ENCODE measurements at regions not wholly inside any gene's neighbourhood (a gene's known extent, or its start where the extent isn't known, plus 50 kb on each side); places are given as distances from the start of the nearest gene placed in this dataset.
"Not testable (repeated sequence)": the region's sequence is repeated elsewhere in the genome, so short reads cannot be mapped to it uniquely, and the experiment has no call there.

DNA sequence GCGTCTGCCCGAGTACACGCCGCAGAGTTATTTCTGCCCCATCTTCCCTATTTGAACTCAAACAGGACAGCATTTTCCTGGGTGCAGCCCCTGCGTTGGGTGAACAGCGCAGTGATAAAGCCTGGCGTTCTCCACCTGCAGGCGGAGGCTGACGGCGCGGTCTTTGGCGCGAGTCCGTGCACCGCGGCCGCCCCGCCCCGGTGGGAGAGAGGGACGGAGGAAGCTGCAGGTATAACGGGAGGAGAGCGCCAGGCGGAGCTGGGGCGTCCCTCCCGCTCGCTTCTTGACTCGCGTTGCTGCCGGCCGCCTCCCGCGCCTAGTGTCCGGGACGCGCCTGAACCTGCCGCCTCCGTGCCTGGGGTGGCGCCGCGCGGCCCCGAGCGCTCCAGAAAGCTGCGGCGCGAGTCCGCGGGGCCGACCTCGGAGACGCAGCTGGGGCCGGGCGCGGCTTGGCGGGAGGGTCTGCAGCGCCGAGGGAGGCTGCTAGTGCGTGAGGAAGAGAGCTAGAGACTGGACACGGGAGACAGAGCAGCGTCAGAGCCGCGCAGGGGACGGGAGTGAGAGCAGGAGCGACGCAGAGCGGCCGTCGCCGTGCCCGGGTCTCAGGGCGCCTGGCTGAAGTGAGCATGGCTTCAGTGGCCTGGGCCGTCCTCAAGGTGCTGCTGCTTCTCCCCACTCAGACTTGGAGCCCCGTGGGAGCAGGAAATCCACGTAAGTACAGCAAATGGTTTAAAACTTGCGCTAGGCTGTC, 140.7 kb downstream of the SPATA31A7 start:
- peak overlapping the region; percentile 32 for H3K4me3 ChIP-seq
- H3K4me1 ChIP-seq; in situ Hi-C loops (cut with MboI; ENCODE audit: low sequenced_read_pairs); H3K27me3 ChIP-seq (ENCODE audit: low read depth); H3K9me3 ChIP-seq; H3K36me3 ChIP-seq (replicated peaks): not testable (repeated sequence)
- DNase-seq (ENCODE audit: low spot score in 2 of 2) = peak in 1 of 2 experiments; percentile 66

DNA sequence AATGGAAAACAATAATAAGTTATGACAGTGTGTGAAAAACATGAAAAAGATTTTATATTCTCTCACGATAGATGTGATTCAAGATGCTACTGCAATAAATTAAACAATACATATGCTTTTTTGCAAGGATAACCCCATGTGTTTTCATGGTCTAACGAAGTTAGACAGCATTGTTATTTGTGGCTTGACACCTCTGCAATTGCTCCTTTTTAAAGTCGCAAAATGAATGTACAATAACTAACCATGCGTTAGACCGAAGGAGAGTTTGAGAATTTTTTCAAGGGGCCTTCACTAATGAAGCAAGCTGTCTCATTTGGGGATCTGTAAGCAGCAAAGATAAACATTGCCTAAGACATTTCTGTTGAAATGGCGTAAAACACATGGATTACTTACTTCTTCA, 167.1 kb downstream of the SPATA31A7 start:
- in situ Hi-C loops (cut with MboI; ENCODE audit: low sequenced_read_pairs); H3K36me3 ChIP-seq (replicated peaks); H3K4me1 ChIP-seq; H3K4me3 ChIP-seq; H3K27me3 ChIP-seq (ENCODE audit: low read depth); DNase-seq (ENCODE audit: low spot score in 2 of 2); H3K9me3 ChIP-seq: not testable (repeated sequence)

DNA sequence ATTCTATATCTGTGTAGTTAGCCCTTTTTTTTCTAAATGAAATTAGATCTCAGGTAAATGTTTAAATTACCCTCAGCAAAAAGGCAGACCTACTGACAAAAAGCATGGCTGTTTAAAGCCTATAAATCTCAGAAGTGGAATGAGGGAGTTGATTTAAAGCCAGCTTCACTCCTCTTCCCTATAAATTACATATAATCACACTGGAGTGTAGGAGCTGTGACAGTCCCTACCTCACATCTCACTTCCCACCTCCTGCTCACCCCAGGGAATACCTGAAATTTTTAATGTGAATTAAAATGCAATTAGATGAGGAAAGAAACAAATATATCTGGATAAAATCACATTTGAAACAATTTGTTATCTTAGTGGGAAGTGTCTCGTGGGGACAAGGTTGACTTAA, 184.6 kb downstream of the SPATA31A7 start:
- H3K4me1 ChIP-seq; H3K4me3 ChIP-seq; DNase-seq (ENCODE audit: low spot score in 2 of 2); in situ Hi-C loops (cut with MboI; ENCODE audit: low sequenced_read_pairs); H3K27me3 ChIP-seq (ENCODE audit: low read depth); H3K36me3 ChIP-seq (replicated peaks); H3K9me3 ChIP-seq: not testable (repeated sequence)

DNA sequence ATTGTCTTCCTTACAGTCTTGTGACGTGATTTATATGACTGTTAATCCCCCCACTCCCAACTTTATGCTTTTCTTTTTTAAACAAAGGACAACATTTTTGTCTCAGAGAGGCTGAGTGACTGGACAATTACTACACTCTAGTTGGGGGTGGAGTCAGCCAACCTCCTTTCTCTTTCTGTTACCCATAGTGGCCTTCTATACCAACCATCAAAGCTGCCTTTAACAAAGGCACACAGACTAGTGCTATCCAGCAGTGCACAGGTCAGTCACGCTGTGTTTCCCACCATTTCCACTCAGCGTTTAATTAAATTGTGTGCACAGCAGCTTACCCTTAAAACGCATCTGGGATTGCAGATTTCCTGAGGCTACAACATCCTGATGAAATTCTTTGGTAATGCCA, 186.3 kb downstream of the SPATA31A7 start:
- DNase-seq (ENCODE audit: low spot score in 2 of 2); H3K27me3 ChIP-seq (ENCODE audit: low read depth); H3K4me3 ChIP-seq; in situ Hi-C loops (cut with MboI; ENCODE audit: low sequenced_read_pairs); H3K9me3 ChIP-seq; H3K4me1 ChIP-seq; H3K36me3 ChIP-seq (replicated peaks): not testable (repeated sequence)

DNA sequence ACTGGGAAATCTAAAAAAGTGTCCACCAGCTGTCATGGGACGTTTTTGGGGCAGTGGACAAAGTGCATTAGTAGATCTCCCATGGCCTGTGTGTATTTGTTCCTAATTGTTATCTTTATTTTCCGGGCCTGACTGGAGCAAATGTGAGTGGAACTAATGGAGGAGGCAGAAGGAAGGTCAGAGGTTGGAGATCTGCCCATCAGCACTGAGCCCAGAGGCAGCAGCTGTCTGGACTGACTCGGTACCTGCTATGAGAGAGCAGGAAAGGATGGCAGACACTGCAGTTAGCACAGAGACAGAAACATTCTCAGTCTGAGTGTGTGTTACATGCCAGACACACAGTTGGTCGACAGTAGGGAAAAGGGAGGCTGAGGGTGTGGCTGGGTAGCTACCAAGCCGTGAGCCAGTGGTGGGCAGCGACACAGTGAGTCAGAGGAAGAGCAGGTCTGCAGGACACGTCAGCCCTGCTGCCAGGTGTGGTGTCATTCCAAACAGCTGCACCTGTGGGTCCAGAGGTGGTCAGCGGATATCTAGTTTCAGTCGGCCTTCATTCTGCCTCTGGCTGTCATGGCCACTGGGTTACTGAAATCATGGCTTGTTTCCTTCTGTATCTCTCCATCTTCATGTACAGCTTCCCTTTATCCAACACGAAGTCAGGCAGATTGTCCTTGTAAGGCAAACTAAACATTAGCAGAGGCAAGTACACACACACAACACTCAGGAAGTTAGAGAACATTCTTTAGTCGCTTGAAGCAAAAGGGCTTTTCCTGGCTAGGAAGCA, 196.4 kb downstream of the SPATA31A7 start:
- in situ Hi-C loops (cut with MboI; ENCODE audit: low sequenced_read_pairs); H3K4me3 ChIP-seq; H3K4me1 ChIP-seq; H3K9me3 ChIP-seq; H3K36me3 ChIP-seq (replicated peaks); DNase-seq (ENCODE audit: low spot score in 2 of 2); H3K27me3 ChIP-seq (ENCODE audit: low read depth): not testable (repeated sequence)

DNA sequence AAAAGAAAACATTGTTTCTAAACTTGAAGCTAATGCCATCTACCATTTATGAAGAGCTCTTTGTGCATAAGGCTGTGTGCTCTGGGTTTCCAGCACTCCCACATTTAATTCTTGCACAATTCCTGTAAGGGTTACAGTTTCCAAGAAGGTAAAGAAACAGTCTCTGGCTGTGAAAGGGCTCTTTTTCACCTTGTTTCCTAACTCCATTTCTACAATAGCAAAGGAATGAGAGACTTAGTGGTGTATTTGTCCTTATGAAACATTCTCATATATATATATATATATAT, 196.9 kb downstream of the SPATA31A7 start:
- H3K4me3 ChIP-seq; H3K36me3 ChIP-seq (replicated peaks); H3K27me3 ChIP-seq (ENCODE audit: low read depth); H3K9me3 ChIP-seq; H3K4me1 ChIP-seq; in situ Hi-C loops (cut with MboI; ENCODE audit: low sequenced_read_pairs); DNase-seq (ENCODE audit: low spot score in 2 of 2): not testable (repeated sequence)

DNA sequence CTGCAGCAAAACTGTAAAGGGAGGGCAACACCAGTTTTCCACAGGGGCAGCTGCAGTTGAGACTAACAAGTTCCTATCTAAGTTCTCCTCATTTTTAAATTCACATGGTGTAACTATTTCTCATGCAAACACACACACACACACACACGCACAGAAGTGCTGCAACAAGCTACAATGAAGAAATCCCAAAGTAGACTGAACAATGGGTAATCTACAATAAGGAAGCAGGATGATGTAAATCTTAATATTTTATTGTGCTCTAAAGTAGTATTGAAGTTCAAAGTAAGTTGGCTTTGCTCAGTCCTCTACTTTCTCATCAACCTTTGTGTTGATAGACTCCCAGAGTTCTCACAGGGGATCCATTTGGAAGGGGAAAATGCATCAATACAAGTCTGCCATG, 212.9 kb downstream of the SPATA31A7 start:
- in situ Hi-C loops (cut with MboI; ENCODE audit: low sequenced_read_pairs); H3K27me3 ChIP-seq (ENCODE audit: low read depth); H3K9me3 ChIP-seq; H3K4me1 ChIP-seq; H3K36me3 ChIP-seq (replicated peaks); H3K4me3 ChIP-seq; DNase-seq (ENCODE audit: low spot score in 2 of 2): not testable (repeated sequence)

DNA sequence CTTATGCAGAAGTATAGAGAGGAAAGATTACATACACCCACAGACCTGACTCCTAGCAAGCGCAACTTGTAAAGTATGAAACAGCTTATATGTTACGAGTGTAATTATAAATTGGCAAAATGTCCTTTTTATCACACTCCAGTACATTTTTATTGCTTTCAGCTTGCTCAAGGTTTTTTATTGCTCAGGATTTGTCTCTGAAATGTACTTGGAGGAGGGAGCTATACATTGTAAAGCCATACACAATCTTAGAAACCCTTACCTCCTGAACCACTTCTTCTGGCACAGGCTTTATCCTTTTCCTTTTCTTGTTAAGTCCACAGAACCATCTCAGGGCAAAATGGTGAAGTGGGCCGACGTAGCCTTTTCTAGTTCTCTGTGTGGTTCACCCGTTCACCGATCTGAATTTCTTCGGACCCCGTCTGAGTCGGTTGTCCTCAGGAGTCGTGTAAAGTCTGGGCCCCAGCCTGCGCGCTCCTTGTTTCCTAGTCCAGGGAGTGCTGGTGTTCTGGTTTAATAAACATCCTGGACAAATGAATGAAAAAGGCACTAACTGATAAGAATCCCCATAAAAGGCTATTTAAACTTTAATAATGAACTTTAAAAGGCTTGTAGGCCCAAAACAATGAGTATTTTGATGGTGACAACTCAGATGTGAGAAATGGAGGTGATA, 222.2 kb downstream of the SPATA31A7 start:
- in situ Hi-C loops (cut with MboI; ENCODE audit: low sequenced_read_pairs); H3K4me3 ChIP-seq; H3K27me3 ChIP-seq (ENCODE audit: low read depth); H3K36me3 ChIP-seq (replicated peaks); DNase-seq (ENCODE audit: low spot score in 2 of 2); H3K9me3 ChIP-seq; H3K4me1 ChIP-seq: not testable (repeated sequence)

DNA sequence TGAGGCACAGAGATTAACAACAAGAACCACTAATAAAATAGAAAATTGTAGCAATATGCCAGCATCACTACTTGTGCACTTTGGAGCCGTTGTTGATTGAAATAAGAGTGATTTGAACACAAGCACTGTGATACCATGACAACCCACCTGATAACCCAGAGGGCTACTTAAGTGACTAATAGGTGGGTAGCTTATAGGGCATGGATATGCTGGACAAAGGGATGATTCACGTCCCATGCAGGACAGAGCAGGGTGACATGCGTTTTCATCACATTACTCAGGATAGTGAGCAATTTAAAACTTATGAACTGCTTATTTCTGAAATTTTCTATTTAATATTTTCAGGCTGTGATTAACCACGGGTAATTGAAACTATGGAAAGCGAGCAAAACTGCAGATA, 222.9 kb downstream of the SPATA31A7 start:
- H3K4me1 ChIP-seq; H3K9me3 ChIP-seq; H3K4me3 ChIP-seq; in situ Hi-C loops (cut with MboI; ENCODE audit: low sequenced_read_pairs); DNase-seq (ENCODE audit: low spot score in 2 of 2); H3K27me3 ChIP-seq (ENCODE audit: low read depth); H3K36me3 ChIP-seq (replicated peaks): not testable (repeated sequence)

DNA sequence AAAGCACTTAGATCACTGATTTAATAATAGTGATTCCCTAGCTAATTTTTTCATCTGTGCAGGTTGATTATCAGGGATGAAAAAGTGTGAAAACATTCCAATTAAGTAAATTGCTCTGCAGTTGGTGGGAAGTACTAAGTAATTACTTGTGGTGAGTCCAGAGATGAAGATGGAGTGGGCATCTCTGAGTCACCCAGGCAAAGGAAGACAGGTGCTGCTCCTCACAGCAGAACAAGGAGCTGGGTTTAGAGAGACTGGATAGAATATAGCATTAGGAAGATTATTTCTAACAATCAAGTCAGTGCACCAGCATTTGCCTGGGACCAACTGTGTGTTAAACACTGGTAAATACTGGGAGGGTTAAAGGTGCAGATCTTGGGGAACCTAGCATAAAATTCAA, 228.3 kb downstream of the SPATA31A7 start:
- H3K9me3 ChIP-seq; H3K27me3 ChIP-seq (ENCODE audit: low read depth); DNase-seq (ENCODE audit: low spot score in 2 of 2); H3K4me1 ChIP-seq; H3K36me3 ChIP-seq (replicated peaks); in situ Hi-C loops (cut with MboI; ENCODE audit: low sequenced_read_pairs); H3K4me3 ChIP-seq: not testable (repeated sequence)

DNA sequence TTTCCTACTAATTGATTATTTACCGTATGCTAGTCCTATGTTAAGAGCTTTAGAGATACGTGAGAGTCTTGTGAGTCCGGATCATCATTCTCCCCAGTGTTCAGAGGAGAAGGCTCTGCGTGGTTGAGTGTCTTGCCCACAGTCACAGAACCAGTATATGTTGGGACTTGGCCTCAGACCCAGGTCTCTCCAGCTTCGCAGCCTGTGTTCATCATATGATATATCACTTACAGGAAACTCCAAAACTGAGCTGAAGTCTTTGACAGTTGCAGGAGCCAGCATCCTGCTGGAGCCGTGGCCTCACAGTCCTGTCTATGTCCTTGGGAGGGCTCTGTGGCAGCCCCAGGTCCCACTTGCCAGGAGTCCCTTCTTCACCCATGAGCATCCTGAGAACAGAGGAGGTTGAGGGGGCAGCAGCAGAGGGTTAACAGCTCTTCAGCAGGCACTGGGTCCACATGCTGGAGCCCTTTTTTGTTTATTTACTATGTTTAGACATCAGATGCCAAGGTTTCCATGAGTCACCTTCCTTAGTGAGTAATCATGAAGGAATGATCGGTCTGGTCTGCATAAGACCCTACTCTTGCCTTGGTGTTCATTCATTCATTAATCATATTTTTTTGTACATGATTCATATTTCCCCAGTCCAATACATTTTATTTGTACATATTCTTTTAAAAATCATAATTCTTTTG, 230.6 kb downstream of the SPATA31A7 start:
- H3K9me3 ChIP-seq; H3K4me1 ChIP-seq; H3K4me3 ChIP-seq; in situ Hi-C loops (cut with MboI; ENCODE audit: low sequenced_read_pairs); H3K27me3 ChIP-seq (ENCODE audit: low read depth); H3K36me3 ChIP-seq (replicated peaks); DNase-seq (ENCODE audit: low spot score in 2 of 2): not testable (repeated sequence)

DNA sequence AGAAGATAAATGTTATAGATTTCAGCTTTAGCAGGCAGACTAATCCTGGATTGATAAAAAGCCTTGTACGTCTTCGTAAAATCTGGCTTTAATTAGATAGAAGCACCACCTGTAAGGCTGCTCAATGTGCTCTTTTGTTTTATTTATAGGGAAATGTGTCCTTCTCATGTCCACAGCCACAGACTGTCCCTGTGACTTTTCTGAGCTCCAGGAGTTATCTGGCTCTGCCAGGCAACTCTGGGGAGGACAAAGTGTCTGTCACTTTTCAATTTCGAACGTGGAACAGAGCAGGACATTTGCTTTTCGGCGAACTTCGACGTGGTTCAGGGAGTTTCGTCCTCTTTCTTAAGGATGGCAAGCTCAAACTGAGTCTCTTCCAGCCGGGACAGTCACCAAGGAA, 257.4 kb downstream of the SPATA31A7 start:
- H3K4me1 ChIP-seq; H3K9me3 ChIP-seq; H3K36me3 ChIP-seq (replicated peaks); H3K4me3 ChIP-seq; H3K27me3 ChIP-seq (ENCODE audit: low read depth); in situ Hi-C loops (cut with MboI; ENCODE audit: low sequenced_read_pairs); DNase-seq (ENCODE audit: low spot score in 2 of 2): not testable (repeated sequence)

DNA sequence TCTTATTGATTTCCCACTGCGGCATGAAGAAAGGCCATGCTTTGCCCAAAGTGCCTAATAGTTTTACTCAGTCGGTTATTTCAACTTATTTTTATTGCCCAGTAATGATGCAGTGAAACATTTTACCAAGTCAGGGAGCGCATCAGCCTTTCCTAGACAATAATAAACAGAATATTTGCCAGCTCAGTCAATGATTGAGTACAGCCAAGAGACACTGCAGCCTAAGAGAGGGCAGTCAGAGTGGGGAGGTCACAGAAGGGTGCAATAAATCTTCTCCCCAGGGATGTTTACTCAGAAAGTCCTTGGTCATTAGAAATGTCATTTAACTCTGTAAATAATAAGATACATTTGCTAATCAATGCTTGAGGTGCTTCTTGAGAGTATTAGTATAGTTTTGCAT, 271.0 kb downstream of the SPATA31A7 start:
- in situ Hi-C loops (cut with MboI; ENCODE audit: low sequenced_read_pairs); H3K4me3 ChIP-seq; H3K9me3 ChIP-seq; H3K36me3 ChIP-seq (replicated peaks); DNase-seq (ENCODE audit: low spot score in 2 of 2); H3K27me3 ChIP-seq (ENCODE audit: low read depth); H3K4me1 ChIP-seq: not testable (repeated sequence)

Data from HAP-1 (cell line).